GM19397 (cell line): ENCODE measurements at regions not wholly inside any gene's neighbourhood (a gene's known extent, or its start where the extent isn't known, plus 50 kb on each side); places are given as distances from the start of the nearest gene placed in this dataset.

Experiments used
- ATAC-seq: cut with Tn5 transposase; IDR thresholded peaks from one replicate; pipeline ENCODE4 v1.9.1; 2021; ENCODE audit warnings: mild to moderate bottlenecking, moderate library complexity; ENCODE audit not compliant: unreplicated experiment

- ATAC-seq, result no peak
These were observed 207.6 kb downstream of the CETN3 start for GRCh38 chr5:90201923-90202322.

- no peak for ATAC-seq
These were observed 216.3 kb downstream of the CETN3 start for GRCh38 chr5:90193185-90193822.

- no peak for ATAC-seq
These were observed 218.1 kb downstream of the CETN3 start for GRCh38 chr5:90191352-90192045.

GRCh38 chr5:90185897-90186468, 223.6 kb downstream of the CETN3 start:
- ATAC-seq, result no peak

GRCh38 chr5:90184764-90185163, 224.8 kb downstream of the CETN3 start:
- ATAC-seq, result no peak

- no peak for ATAC-seq
These were observed 226.8 kb downstream of the CETN3 start for GRCh38 chr5:90182726-90183125.

GRCh38 chr5:90174236-90174635, 235.3 kb downstream of the CETN3 start:
- ATAC-seq, result no peak

GRCh38 chr5:90173299-90174030, 236.1 kb downstream of the CETN3 start:
- no peak for ATAC-seq

- no peak for ATAC-seq
These were observed 238.1 kb downstream of the CETN3 start for GRCh38 chr5:90171466-90171865.

GRCh38 chr5:90170261-90170660, 239.3 kb downstream of the CETN3 start:
- no peak for ATAC-seq

GRCh38 chr5:90169078-90169477, 240.5 kb downstream of the CETN3 start:
- ATAC-seq, result no peak

GRCh38 chr5:90168399-90168798, 241.2 kb downstream of the CETN3 start:
- ATAC-seq, result no peak

GRCh38 chr5:90166816-90167215, 242.7 kb downstream of the CETN3 start:
- ATAC-seq, result no peak

- ATAC-seq, result no peak
These were observed 247.2 kb downstream of the CETN3 start for GRCh38 chr5:90162324-90162723.

- no peak for ATAC-seq
These were observed 248.1 kb downstream of the CETN3 start for GRCh38 chr5:90161414-90161813.

GRCh38 chr5:90158131-90158530, 251.4 kb downstream of the CETN3 start:
- ATAC-seq, result no peak

GRCh38 chr5:90153031-90153430, 256.5 kb downstream of the CETN3 start:
- ATAC-seq, result no peak

- no peak for ATAC-seq
These were observed 264.8 kb downstream of the CETN3 start for GRCh38 chr5:90144625-90145327.

GRCh38 chr5:90142541-90142940, 267.0 kb downstream of the CETN3 start:
- ATAC-seq, result no peak

- no peak for ATAC-seq
These were observed 267.6 kb downstream of the CETN3 start for GRCh38 chr5:90141984-90142383.

- ATAC-seq, result no peak
These were observed 272.5 kb downstream of the CETN3 start for GRCh38 chr5:90136952-90137528.
